A549 (cell line): ENCODE measurements at regions not wholly inside any gene's neighbourhood (a gene's known extent, or its start where the extent isn't known, plus 50 kb on each side); places are given as distances from the start of the nearest gene placed in this dataset.

Experiments used
- ATAC-seq, 2 experiments: fragments of 200-7000 bp in 1 of 2; fragments of >200 bp in 1 of 2; cut with Nextera tagmentation in 1 of 2; cut with Tn5 transposase in 1 of 2; 3 replicates each; pipeline versions ENCODE4 v1.8.0 to v1.9.1; 2018 to 2020; ENCODE audit warnings: mild to moderate bottlenecking in 1 of 2, moderate library complexity in 1 of 2
- CTCF ChIA-PET: fragments of 300-600 bp; sonication (Branson Sonifier 250); formaldehyde crosslinking; extraction: SDS; loops from one replicate; lab custom pipeline; 2021; ENCODE audit warnings: antibody characterized with exemption, inconsistent platforms; lab: Yijun Ruan, JAX
- POLR2A ChIA-PET: fragments of 350-600 bp; formaldehyde crosslinking; extraction: SDS; loops from one replicate; lab custom pipeline; 2021; ENCODE audit warnings: antibody characterized with exemption, inconsistent platforms; lab: Yijun Ruan, JAX
- DNase-seq, 2 experiments: peaks; one replicate each; pipeline versions ENCODE4 v3.0.0 to v3.0.0-alpha.2; 2011 to 2016; ENCODE audit warnings: low read depth in 1 of 2, low spot score in 1 of 2
- FAIRE-seq: peaks from 2 replicates; lab custom pipeline; 2011; peaks lifted over from hg19 to GRCh38; lab: Jason Lieb, UNC
- H3K27ac ChIP-seq, 2 experiments: fragments of >200 bp; sonication (Bioruptor Twin); formaldehyde crosslinking; 3 replicates each; pipeline ENCODE4 v1.5.1; 2016 to 2017
- H3K4me1 ChIP-seq: fragments of >200 bp; sonication (Bioruptor Twin); formaldehyde crosslinking; 3 replicates; pipeline ENCODE4 v1.6.1; 2016
- H3K4me2 ChIP-seq: fragments of >200 bp; sonication (Bioruptor Twin); formaldehyde crosslinking; 3 replicates; pipeline ENCODE4 v1.6.1; 2016
- H3K4me3 ChIP-seq: fragments of >200 bp; sonication (Bioruptor Twin); formaldehyde crosslinking; 3 replicates; pipeline ENCODE4 v1.5.1; 2016
- H3K9me3 ChIP-seq: fragments of >200 bp; sonication (Bioruptor Twin); formaldehyde crosslinking; 3 replicates; pipeline ENCODE4 v1.6.1; 2016
- BHLHE40 ChIP-seq: IDR thresholded peaks from 2 replicates; pipeline ENCODE4 v1.6.1; 2012; ENCODE audit warnings: low read depth, low read length, inconsistent platforms
- CBX2 ChIP-seq: fragments of 200-600 bp; sonication (generic); IDR thresholded peaks from 2 replicates; pipeline ENCODE4 v1.6.1; 2016; ENCODE audit warnings: low read depth, mild to moderate bottlenecking, borderline replicate concordance
- CEBPB ChIP-seq, 2 experiments: fragments of >200 bp in 1 of 2; sonication (Bioruptor Twin) in 1 of 2; formaldehyde crosslinking in 1 of 2; IDR thresholded peaks; 2 replicates each; pipeline ENCODE4 v1.6.1; 2012 to 2016
- EHF ChIP-seq: fragments of 250-450 bp; sonication (Bioruptor Pico); IDR thresholded peaks from 2 replicates; pipeline ENCODE4 v1.5.0; 2020; ENCODE audit warnings: mild to moderate bottlenecking
- EP300 ChIP-seq, 2 experiments: fragments of >200 bp; sonication (Bioruptor Twin); formaldehyde crosslinking; IDR thresholded peaks; 2 replicates in 1 of 2; 3 replicates in 1 of 2; pipeline ENCODE4 v1.6.1; 2016 to 2017
- ESRRA ChIP-seq: fragments of 150-350 bp; IDR thresholded peaks from 2 replicates; pipeline ENCODE4 v1.6.1; 2014; ENCODE audit warnings: mild to moderate bottlenecking, low read length, borderline replicate concordance
- FOSB ChIP-seq: fragments of 250-450 bp; sonication (Bioruptor Pico); IDR thresholded peaks from 2 replicates; pipeline ENCODE4 v1.5.0; 2020; ENCODE audit warnings: mild to moderate bottlenecking, moderate library complexity
- HOXB13 ChIP-seq: fragments of 250-450 bp; sonication (Bioruptor Pico); IDR thresholded peaks from 2 replicates; pipeline ENCODE4 v1.5.0; 2020; ENCODE audit warnings: low read depth, mild to moderate bottlenecking, moderate library complexity
- JUN ChIP-seq, 2 experiments: fragments of >200 bp; sonication (Bioruptor Twin); formaldehyde crosslinking; IDR thresholded peaks; 2 replicates in 1 of 2; 3 replicates in 1 of 2; pipeline ENCODE4 v1.6.1; 2016 to 2017
- JUNB ChIP-seq: fragments of >200 bp; sonication (Bioruptor Twin); formaldehyde crosslinking; IDR thresholded peaks from 2 replicates; pipeline ENCODE4 v1.6.1; 2016
- KDM1A ChIP-seq: fragments of 200-600 bp; sonication (generic); IDR thresholded peaks from 2 replicates; pipeline ENCODE4 v1.6.1; 2016; ENCODE audit warnings: low read depth, mild to moderate bottlenecking
- MAFK ChIP-seq: fragments of 450-650 bp; IDR thresholded peaks from 2 replicates; pipeline ENCODE4 v1.6.1; 2014; ENCODE audit not compliant: partially characterized antibody
- MYC ChIP-seq: IDR thresholded peaks from 2 replicates; pipeline ENCODE4 v1.6.1; 2012; ENCODE audit warnings: mild to moderate bottlenecking, inconsistent platforms, low read length, improper control_type of control experiment, borderline replicate concordance
- NFE2L2 ChIP-seq: fragments of 150-350 bp; conservative IDR thresholded peaks from 2 replicates; pipeline ENCODE4 v1.6.1; 2014; ENCODE audit warnings: low read length
- PHF8 ChIP-seq: fragments of 200-600 bp; sonication (generic); IDR thresholded peaks from 2 replicates; pipeline ENCODE4 v1.6.1; 2016; ENCODE audit warnings: low read depth, mild to moderate bottlenecking, antibody characterized with exemption, moderate library complexity, borderline replicate concordance
- POLR2AphosphoS2 ChIP-seq: conservative IDR thresholded peaks from 2 replicates; pipeline ENCODE4 v1.6.1; 2012; ENCODE audit warnings: low read length, improper control_type of control experiment, inconsistent platforms
- RCOR1 ChIP-seq: fragments of 150-350 bp; IDR thresholded peaks from 2 replicates; pipeline ENCODE4 v1.6.1; 2014; ENCODE audit warnings: antibody characterized with exemption, low read length, low read depth
- RFX5 ChIP-seq: fragments of 450-650 bp; IDR thresholded peaks from 2 replicates; pipeline ENCODE4 v1.7.1; 2014; ENCODE audit warnings: antibody characterized with exemption, mild to moderate bottlenecking, moderate library complexity
- SREBF2 ChIP-seq: fragments of 450-650 bp; IDR thresholded peaks from 2 replicates; pipeline ENCODE4 v1.6.1; 2014; ENCODE audit warnings: mild to moderate bottlenecking, moderate library complexity
- TP53 ChIP-seq: fragments of 250-450 bp; sonication (Bioruptor Pico); IDR thresholded peaks from 2 replicates; pipeline ENCODE4 v1.5.0; 2021; ENCODE audit warnings: mild to moderate bottlenecking, moderate library complexity
- ZNF302 ChIP-seq: fragments of 250-450 bp; sonication (Bioruptor Pico); IDR thresholded peaks from 2 replicates; pipeline ENCODE4 v1.9.0; 2021; ENCODE audit warnings: inconsistent platforms, mild to moderate bottlenecking, moderate library complexity
- ZSCAN20 ChIP-seq: fragments of 250-450 bp; sonication (Bioruptor Pico); IDR thresholded peaks from 2 replicates; pipeline ENCODE4 v1.8.0; 2022; ENCODE audit warnings: mild to moderate bottlenecking, moderate library complexity
- WGBS: methylation state at CpG from one replicate; pipeline ENCODE4 v1.1.6; 2017; ENCODE audit errors: missing lambda C conversion rate; 5-methylcytosine and 5-hydroxymethylcytosine counted together
- TF ChIP-seq, protein P1 (sequence below): fragments of >200 bp; sonication (Bioruptor Twin); formaldehyde crosslinking; IDR thresholded peaks from 3 replicates; pipeline ENCODE4 v1.6.1; 2016
- TF ChIP-seq, protein P2 (sequence below): fragments of 150-350 bp; IDR thresholded peaks from 2 replicates; pipeline ENCODE4 v1.6.1; 2014; ENCODE audit warnings: low read depth, mild to moderate bottlenecking, low read length
- TF ChIP-seq, protein P3 (sequence below): IDR thresholded peaks from 2 replicates; pipeline ENCODE4 v1.6.1; 2012
- TF ChIP-seq, protein P4 (sequence below): fragments of 200-600 bp; sonication (generic); IDR thresholded peaks from 2 replicates; pipeline ENCODE4 v1.6.1; 2016; ENCODE audit warnings: antibody characterized with exemption, mild to moderate bottlenecking, moderate library complexity

DNA sequence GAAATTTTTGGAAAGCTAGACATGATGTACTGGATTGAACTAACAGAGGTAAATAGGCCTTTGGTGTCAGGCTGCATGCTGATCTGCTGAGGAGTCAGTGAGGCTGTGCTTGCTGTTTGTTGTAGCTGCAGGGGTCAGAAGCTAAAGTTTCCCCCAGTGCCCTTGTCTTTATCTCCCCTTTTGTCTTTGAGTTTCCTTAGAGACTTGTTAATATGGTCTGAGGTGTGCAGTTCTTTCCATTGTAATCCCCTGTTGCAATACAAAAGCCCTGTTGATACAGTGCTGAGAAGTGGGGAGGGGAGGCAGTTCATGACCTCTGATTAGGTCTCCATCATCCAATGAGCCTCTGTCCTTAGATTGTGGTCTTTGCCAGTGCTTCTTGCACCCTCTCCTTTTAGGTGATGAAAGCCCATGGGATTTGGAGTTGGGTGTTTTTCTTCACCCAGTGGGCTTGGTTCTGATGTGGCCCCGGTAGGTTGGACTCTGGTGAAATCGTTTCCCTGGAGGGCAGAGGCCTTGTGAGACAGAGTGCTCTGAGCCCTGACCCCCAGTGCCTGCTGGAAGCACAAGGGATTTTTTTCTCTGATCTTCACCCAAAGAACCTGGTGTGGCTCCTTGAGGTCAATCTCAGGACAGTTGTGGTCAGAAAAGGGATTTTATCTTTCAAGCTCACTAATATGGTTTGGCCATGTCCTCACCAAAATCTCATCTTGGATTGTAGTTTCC lies 163.1 kb downstream of the TMEM18 start:
- 0% methylated on average over 2 of the region's 2 CpGs for WGBS
- no peak for ATAC-seq
- no peak overlapping the region for H3K27ac ChIP-seq
- TF ChIP-seq KDM1A (no peak), RCOR1 (no peak), JUNB (no peak), SREBF2 (no peak), POLR2AphosphoS2 (no peak), ZSCAN20 (CRISPR knock-in tag) (no peak), RFX5 (no peak), CEBPB (IDR thresholded peaks at IDR 0.05) (no peak), JUN (IDR thresholded peaks at IDR 0.05) (no peak), NFE2L2 (no peak), MAFK (no peak), PHF8 (no peak)
- TF ChIP-seq, protein P1, sequence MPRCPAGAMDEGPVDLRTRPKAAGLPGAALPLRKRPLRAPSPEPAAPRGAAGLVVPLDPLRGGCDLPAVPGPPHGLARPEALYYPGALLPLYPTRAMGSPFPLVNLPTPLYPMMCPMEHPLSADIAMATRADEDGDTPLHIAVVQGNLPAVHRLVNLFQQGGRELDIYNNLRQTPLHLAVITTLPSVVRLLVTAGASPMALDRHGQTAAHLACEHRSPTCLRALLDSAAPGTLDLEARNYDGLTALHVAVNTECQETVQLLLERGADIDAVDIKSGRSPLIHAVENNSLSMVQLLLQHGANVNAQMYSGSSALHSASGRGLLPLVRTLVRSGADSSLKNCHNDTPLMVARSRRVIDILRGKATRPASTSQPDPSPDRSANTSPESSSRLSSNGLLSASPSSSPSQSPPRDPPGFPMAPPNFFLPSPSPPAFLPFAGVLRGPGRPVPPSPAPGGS, result no peak
- TF ChIP-seq, all 56 proteins: peak for 0
- POLR2A ChIA-PET, result no interaction called here
- DNase-seq, result no peak
- FAIRE-seq, result no peak
- no peaks in the 10 kb centered on the region for H3K4me1 ChIP-seq
- CTCF ChIA-PET, result no interaction called here
- H3K9me3 ChIP-seq, result no peaks in the 10 kb centered on the region
- no peak overlapping the region for H3K4me2 ChIP-seq
- no peak overlapping the region for H3K4me3 ChIP-seq

DNA sequence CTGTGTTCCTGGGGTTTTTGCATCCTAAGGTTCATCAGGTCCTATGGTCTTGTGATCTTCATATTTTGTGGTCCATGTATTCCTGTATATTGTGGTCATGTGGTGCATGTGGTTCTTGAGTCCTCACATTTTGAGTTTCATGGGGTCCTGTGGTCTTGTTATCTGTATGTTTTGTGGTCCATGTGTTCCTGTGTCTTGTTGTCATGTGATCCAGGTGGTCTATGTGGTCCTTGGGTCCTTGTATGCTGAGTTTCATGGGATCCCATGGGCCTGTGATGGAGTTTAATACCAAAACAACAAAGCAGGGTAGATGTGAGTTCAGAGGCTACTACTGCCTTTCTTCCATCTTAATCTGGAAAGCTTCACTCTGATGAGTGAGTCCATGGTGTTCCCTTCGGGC lies 166.4 kb downstream of the TMEM18 start:
- POLR2A ChIA-PET, result no interaction called here
- CTCF ChIA-PET, result no interaction called here
- Histone ChIP-seq H3K4me3 (no peak overlapping the region), H3K27ac (no peak overlapping the region), H3K4me1 (no peaks in the 10 kb centered on the region), H3K4me2 (no peak overlapping the region), H3K9me3 (no peaks in the 10 kb centered on the region)
- 0% methylated on average over 1 of the region's 1 CpG for WGBS
- TF ChIP-seq, protein P2, sequence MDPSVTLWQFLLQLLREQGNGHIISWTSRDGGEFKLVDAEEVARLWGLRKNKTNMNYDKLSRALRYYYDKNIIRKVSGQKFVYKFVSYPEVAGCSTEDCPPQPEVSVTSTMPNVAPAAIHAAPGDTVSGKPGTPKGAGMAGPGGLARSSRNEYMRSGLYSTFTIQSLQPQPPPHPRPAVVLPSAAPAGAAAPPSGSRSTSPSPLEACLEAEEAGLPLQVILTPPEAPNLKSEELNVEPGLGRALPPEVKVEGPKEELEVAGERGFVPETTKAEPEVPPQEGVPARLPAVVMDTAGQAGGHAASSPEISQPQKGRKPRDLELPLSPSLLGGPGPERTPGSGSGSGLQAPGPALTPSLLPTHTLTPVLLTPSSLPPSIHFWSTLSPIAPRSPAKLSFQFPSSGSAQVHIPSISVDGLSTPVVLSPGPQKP, result no peak
- TF ChIP-seq, protein P3, sequence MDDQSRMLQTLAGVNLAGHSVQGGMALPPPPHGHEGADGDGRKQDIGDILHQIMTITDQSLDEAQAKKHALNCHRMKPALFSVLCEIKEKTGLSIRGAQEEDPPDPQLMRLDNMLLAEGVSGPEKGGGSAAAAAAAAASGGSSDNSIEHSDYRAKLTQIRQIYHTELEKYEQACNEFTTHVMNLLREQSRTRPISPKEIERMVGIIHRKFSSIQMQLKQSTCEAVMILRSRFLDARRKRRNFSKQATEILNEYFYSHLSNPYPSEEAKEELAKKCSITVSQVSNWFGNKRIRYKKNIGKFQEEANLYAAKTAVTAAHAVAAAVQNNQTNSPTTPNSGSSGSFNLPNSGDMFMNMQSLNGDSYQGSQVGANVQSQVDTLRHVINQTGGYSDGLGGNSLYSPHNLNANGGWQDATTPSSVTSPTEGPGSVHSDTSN, result no peak
- TF ChIP-seq HOXB13 (CRISPR knock-in tag), result no peak
- no peak for TF ChIP-seq FOSB
- no peak for TF ChIP-seq MYC
- TF ChIP-seq EP300 (IDR thresholded peaks at IDR 0.05), result no peak
- no peak for TF ChIP-seq ESRRA
- TF ChIP-seq KDM1A, result no peak
- TF ChIP-seq, protein P4, sequence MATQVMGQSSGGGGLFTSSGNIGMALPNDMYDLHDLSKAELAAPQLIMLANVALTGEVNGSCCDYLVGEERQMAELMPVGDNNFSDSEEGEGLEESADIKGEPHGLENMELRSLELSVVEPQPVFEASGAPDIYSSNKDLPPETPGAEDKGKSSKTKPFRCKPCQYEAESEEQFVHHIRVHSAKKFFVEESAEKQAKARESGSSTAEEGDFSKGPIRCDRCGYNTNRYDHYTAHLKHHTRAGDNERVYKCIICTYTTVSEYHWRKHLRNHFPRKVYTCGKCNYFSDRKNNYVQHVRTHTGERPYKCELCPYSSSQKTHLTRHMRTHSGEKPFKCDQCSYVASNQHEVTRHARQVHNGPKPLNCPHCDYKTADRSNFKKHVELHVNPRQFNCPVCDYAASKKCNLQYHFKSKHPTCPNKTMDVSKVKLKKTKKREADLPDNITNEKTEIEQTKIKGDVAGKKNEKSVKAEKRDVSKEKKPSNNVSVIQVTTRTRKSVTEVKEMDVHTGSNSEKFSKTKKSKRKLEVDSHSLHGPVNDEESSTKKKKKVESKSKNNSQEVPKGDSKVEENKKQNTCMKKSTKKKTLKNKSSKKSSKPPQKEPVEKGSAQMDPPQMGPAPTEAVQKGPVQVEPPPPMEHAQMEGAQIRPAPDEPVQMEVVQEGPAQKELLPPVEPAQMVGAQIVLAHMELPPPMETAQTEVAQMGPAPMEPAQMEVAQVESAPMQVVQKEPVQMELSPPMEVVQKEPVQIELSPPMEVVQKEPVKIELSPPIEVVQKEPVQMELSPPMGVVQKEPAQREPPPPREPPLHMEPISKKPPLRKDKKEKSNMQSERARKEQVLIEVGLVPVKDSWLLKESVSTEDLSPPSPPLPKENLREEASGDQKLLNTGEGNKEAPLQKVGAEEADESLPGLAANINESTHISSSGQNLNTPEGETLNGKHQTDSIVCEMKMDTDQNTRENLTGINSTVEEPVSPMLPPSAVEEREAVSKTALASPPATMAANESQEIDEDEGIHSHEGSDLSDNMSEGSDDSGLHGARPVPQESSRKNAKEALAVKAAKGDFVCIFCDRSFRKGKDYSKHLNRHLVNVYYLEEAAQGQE, result no peak
- no peak for TF ChIP-seq ZNF302
- TF ChIP-seq TP53, result no peak
- TF ChIP-seq EHF (CRISPR knock-in tag), result no peak
- no peak for TF ChIP-seq BHLHE40
- no peak for TF ChIP-seq CBX2
- ATAC-seq, result no peak
- no peak for DNase-seq
- no peak for FAIRE-seq
